ENCODE measurements at regions not wholly inside any gene's neighbourhood (a gene's known extent, or its start where the extent isn't known, plus 50 kb on each side); places are given as distances from the start of the nearest gene placed in this dataset.

- TF ChIP-seq CTCF (IDR thresholded peaks at IDR 0.05) (no peak), POLR2AphosphoS5 (IDR thresholded peaks at IDR 0.05) (no peak), POLR2A (IDR thresholded peaks at IDR 0.05) (no peak)
These were observed 234.9 kb upstream of the PPP1R3A start for GRCh38 chr7:114153700-114154099.
